T-cell (primary cell): ENCODE measurements at regions not wholly inside any gene's neighbourhood (a gene's known extent, or its start where the extent isn't known, plus 50 kb on each side); places are given as distances from the start of the nearest gene placed in this dataset.

Experiments used
- ATAC-seq, 4 experiments: fragments of 200-7000 bp in 3 of 4; fragments of 150-1000 bp in 1 of 4; cut with Tn5 transposase; replicated peaks in 1 of 4; 1 replicate in 3 of 4; 2 replicates in 1 of 4; pipeline ENCODE4 v1.10.0; 2021; ENCODE audit warnings: moderate library complexity in 3 of 4, mild to moderate bottlenecking in 2 of 4, moderate number of reproducible peaks in 1 of 4
- CTCF ChIA-PET, 2 donors: fragments of 300-600 bp; sonication (Branson Sonifier 250); formaldehyde crosslinking; loops; one replicate each; lab custom pipeline; 2022; ENCODE audit warnings: antibody characterized with exemption in 2 of 2; lab: Charles Lee
- POLR2A ChIA-PET, 2 donors: fragments of 300-600 bp; sonication (Branson Sonifier 250); formaldehyde crosslinking; loops; one replicate each; lab custom pipeline; 2022; ENCODE audit warnings: antibody characterized with exemption in 2 of 2; lab: Charles Lee
- DNase-seq, 35 experiments: peaks; one replicate each; pipeline versions ENCODE4 v3.0.0 to v3.0.0-alpha.2; 2013 to 2023
- H3K27ac ChIP-seq: one replicate; pipeline ENCODE4 v1.5.1; 2013; ENCODE audit warnings: low read length
- H3K27me3 ChIP-seq, 2 experiments: replicated peaks in 1 of 2; 1 replicate in 1 of 2; 2 replicates in 1 of 2; pipeline versions ENCODE4 v1.6.1 to v1.7.0; 2013; ENCODE audit warnings: low read length in 1 of 2, mixed read lengths in 1 of 2; ENCODE audit not compliant: control insufficient read depth in 2 of 2, insufficient read depth in 2 of 2; ENCODE audit errors: extremely low read depth in 1 of 2
- H3K36me3 ChIP-seq, 2 donors: 1 replicate in 1 of 2; 2 replicates in 1 of 2; pipeline versions ENCODE4 v1.6.1 to v1.7.0; 2013; ENCODE audit warnings: low read length in 1 of 2; ENCODE audit not compliant: control insufficient read depth in 2 of 2, insufficient read depth in 1 of 2; ENCODE audit errors: extremely low read depth in 1 of 2
- H3K4me1 ChIP-seq, 2 experiments: 1 replicate in 1 of 2; 2 replicates in 1 of 2; pipeline versions ENCODE4 v1.6.1 to v1.7.0; 2013; ENCODE audit warnings: low read length in 2 of 2, mixed read lengths in 1 of 2; ENCODE audit not compliant: insufficient read depth in 2 of 2, control insufficient read depth in 1 of 2; ENCODE audit errors: extremely low read depth in 1 of 2
- H3K4me3 ChIP-seq, 2 donors: 1 replicate in 1 of 2; 2 replicates in 1 of 2; pipeline versions ENCODE4 v1.5.1 to v1.7.0; 2013; ENCODE audit warnings: mild to moderate bottlenecking in 2 of 2, low read length in 1 of 2, moderate library complexity in 1 of 2; ENCODE audit not compliant: control insufficient read depth in 1 of 2; ENCODE audit errors: extremely low read depth in 1 of 2
- H3K9me3 ChIP-seq: 2 replicates; pipeline ENCODE4 v1.7.0; 2013
- H3K27ac Mint-ChIP-seq, 2 donors: one replicate each; pipeline ENCODE4 v1.8.0; 2020 to 2021; ENCODE audit warnings: mild to moderate bottlenecking in 2 of 2, mixed read lengths in 2 of 2
- H3K27me3 Mint-ChIP-seq, 2 donors: one replicate each; pipeline ENCODE4 v1.8.0; 2021 to 2022; ENCODE audit warnings: mixed read lengths in 2 of 2
- H3K36me3 Mint-ChIP-seq: one replicate; pipeline ENCODE4 v1.8.0; 2021; ENCODE audit warnings: mixed read lengths
- H3K4me1 Mint-ChIP-seq, 3 donors: one replicate each; pipeline ENCODE4 v1.8.0; 2020 to 2022; ENCODE audit warnings: mixed read lengths in 3 of 3, mild to moderate bottlenecking in 1 of 3
- H3K4me3 Mint-ChIP-seq, 3 donors: one replicate each; pipeline ENCODE4 v1.8.0; 2020 to 2022; ENCODE audit warnings: mild to moderate bottlenecking in 3 of 3, mixed read lengths in 3 of 3, moderate library complexity in 3 of 3
- H3K9me3 Mint-ChIP-seq, 3 donors: one replicate each; pipeline ENCODE4 v1.8.0; 2020 to 2022; ENCODE audit warnings: mixed read lengths in 3 of 3
- whole genome bisulfite sequencing: methylation state at CpG from one replicate; pipeline ENCODE4 v1.1.5; 2013; ENCODE audit warnings: missing lambda C conversion rate; ENCODE audit not compliant: insufficient coverage; 5-methylcytosine and 5-hydroxymethylcytosine counted together

DNA sequence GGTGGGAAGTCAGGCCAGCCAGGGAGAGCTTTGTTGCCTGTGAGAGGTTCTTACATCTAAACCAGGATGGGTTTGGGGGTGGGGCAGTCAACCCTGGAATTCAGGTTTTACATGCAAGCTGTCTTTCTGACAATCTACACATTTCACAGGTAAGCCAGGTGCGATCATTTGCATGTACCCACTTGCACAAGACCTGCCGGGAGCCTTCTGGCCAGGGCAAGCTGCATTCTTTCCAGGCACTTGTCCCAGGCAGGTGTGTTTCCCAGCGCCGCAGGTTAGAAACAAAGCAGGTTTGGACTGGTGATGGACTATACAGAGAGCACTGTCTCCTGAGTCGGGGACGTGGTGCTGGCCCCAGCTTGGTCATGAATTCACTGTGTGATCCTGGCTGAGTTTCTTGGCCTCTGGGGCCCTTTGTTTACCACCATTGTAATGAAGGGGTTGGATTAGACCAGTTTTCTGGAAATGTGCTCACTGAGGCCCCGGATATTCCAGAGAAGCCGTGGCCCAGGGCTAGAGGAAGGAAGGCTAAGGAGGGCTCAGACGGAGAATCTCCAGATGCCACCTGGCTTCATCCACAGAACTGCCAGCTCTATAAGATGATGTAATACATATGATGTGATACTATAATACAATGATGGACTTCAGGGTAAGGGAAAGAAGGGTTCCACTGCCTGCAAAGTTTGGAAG, 205.2 kb upstream of the SVIL start:
- Mint-ChIP-seq H3K27me3 (peaks cover 0 to 4% of the 10 kb centered on the region in 2 donors), H3K36me3 (no peaks in the 10 kb centered on the region), H3K4me3 (no peak overlapping the region), H3K9me3 (no peaks in the 10 kb centered on the region), H3K4me1 (no peaks in the 10 kb centered on the region), H3K27ac (no peak overlapping the region)
- Histone ChIP-seq H3K4me1 (no peaks in the 10 kb centered on the region), H3K4me3 (no peak overlapping the region), H3K27ac (no peak overlapping the region), H3K36me3 (no peaks in the 10 kb centered on the region), H3K27me3 (peaks cover 0 to 17% of the 10 kb centered on the region in 2 experiments), H3K9me3 (no peaks in the 10 kb centered on the region)
- ChIA-PET CTCF (no interaction called here), POLR2A (interaction anchor here in 1 of 2 donors (0.9 kb wide), 1 partner anchor 140 kb away, joined by 3 read pairs; no protein-coding TSS in a partner anchor)
- WGBS: 95% methylated on average over 5 of the region's 9 CpGs
- ATAC-seq (no peak), DNase-seq (no peak)

DNA sequence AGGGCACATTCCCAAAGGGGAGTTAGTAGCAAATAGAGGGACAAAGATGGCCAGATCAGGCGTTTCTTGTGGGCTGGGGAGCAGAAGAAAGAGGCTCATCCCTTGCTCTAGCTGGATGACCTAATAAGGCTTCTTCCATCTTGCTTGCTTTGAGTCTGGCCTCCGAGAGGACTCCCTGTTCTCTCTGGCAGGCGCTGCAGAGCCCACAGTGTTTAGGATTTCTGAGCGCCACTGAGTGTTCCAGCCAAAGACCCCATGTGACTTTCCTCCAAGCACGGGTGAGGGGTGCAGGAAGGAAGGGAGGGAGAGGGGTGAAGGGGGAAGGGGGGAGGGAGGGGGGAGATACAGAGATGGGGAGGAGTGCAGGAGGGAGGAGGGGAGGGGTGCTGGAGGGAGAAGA, 203.8 kb upstream of the SVIL start:
- Mint-ChIP-seq H3K27ac (no peak overlapping the region), H3K36me3 (no peaks in the 10 kb centered on the region), H3K27me3 (peaks cover 0 to 4% of the 10 kb centered on the region in 2 donors), H3K4me1 (no peaks in the 10 kb centered on the region), H3K4me3 (no peak overlapping the region), H3K9me3 (no peaks in the 10 kb centered on the region)
- H3K36me3 ChIP-seq: no peaks in the 10 kb centered on the region
- CTCF ChIA-PET: no interaction called here
- no peaks in the 10 kb centered on the region for H3K9me3 ChIP-seq
- H3K27me3 ChIP-seq: peaks cover 0 to 17% of the 10 kb centered on the region in 2 experiments
- no peaks in the 10 kb centered on the region for H3K4me1 ChIP-seq
- POLR2A ChIA-PET: no interaction called here
- no peak overlapping the region for H3K4me3 ChIP-seq
- no peak overlapping the region for H3K27ac ChIP-seq
- WGBS: 53% methylated on average over 5 of the region's 5 CpGs
- ATAC-seq: no peak
- DNase-seq: no peak

DNA sequence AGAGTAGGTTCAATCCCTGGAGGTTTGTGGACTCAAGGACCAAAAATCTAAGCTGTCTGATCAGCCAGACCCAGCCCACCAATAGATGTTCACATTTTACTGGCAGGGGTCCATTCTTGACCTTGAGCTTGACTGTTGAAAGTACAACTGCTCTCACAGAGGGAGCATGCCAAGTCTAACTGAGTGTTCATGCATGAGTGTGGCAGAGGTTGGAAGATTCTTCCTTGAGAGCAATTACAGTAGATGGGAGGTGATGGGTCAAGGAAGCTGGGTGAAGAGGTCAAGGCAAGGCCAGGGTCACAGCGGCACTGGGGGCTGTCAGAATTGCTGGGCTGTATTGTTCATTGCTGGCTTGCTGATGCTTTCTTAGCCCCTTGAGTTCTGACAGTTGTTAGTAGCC, 202.8 kb upstream of the SVIL start:
- Mint-ChIP-seq H3K27ac (no peak overlapping the region), H3K27me3 (peaks cover 0 to 4% of the 10 kb centered on the region in 2 donors), H3K36me3 (no peaks in the 10 kb centered on the region), H3K4me3 (no peak overlapping the region), H3K4me1 (no peaks in the 10 kb centered on the region), H3K9me3 (no peaks in the 10 kb centered on the region)
- H3K36me3 ChIP-seq: no peaks in the 10 kb centered on the region
- no peak for ATAC-seq
- WGBS: 80% methylated on average over 1 of the region's 1 CpG
- H3K9me3 ChIP-seq: no peaks in the 10 kb centered on the region
- no peaks in the 10 kb centered on the region for H3K4me1 ChIP-seq
- ChIA-PET CTCF (no interaction called here), POLR2A (no interaction called here)
- H3K27me3 ChIP-seq: peaks cover 0 to 19% of the 10 kb centered on the region in 2 experiments
- no peak overlapping the region for H3K27ac ChIP-seq
- H3K4me3 ChIP-seq: no peak overlapping the region
- DNase-seq: no peak

DNA sequence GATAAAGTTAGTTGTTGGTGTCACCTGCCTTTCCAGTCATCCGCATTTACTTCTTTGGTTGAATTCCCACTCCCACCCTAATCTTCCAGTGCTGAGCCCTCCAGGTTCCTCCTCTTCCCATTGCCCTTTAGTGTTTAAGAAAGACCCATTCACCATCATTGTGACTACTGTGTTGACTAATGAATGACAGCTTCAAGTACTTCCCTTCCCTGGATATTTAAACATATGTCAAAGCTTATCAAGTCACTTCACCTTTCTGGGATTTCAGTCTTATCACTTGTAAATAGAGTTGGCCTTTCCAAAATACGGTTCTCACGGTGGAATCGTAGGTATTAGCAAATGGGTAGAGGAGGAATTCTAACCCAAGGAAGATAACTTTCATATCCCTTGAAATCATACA, 201.6 kb upstream of the SVIL start:
- no CpG with 5 or more reads among the region's 4 CpGs for WGBS
- Mint-ChIP-seq H3K27ac (no peak overlapping the region), H3K27me3 (peaks cover 4% of the 10 kb centered on the region in 2 donors), H3K4me1 (no peaks in the 10 kb centered on the region), H3K9me3 (no peaks in the 10 kb centered on the region), H3K4me3 (no peak overlapping the region), H3K36me3 (no peaks in the 10 kb centered on the region)
- H3K36me3 ChIP-seq: no peaks in the 10 kb centered on the region
- DNase-seq (no peak), ATAC-seq (no peak)
- H3K9me3 ChIP-seq: no peaks in the 10 kb centered on the region
- no peaks in the 10 kb centered on the region for H3K4me1 ChIP-seq
- POLR2A ChIA-PET: no interaction called here
- no peak overlapping the region for H3K27ac ChIP-seq
- CTCF ChIA-PET: no interaction called here
- no peak overlapping the region for H3K4me3 ChIP-seq
- peaks cover 0 to 14% of the 10 kb centered on the region in 2 experiments for H3K27me3 ChIP-seq

DNA sequence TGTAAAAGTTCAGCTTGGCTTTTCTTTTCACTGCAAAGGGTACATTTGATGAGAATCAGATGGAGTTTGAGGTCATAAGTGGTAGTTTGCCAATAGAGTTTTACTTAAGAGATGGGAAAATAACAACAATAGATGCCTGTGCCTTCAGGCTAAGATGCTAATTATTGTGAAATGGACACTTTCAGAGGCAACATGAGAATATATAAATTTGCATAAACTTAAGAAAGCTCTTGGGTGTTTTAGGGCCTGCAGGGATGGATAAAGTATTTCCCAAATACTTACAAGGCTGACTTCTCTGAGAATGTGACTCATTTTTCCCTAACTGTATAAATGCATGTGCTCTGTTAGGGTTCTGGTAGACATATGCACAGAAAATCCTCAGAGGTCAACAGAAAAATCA, 200.3 kb upstream of the SVIL start:
- Histone ChIP-seq H3K4me1 (no peaks in the 10 kb centered on the region), H3K9me3 (no peaks in the 10 kb centered on the region), H3K27me3 (peaks cover 0 to 8% of the 10 kb centered on the region in 2 experiments), H3K4me3 (no peak overlapping the region), H3K36me3 (no peaks in the 10 kb centered on the region), H3K27ac (no peak overlapping the region)
- peaks cover 0 to 2% (median 0%) of the 10 kb centered on the region in 3 donors for H3K9me3 Mint-ChIP-seq
- H3K36me3 Mint-ChIP-seq: no peaks in the 10 kb centered on the region
- no peak overlapping the region for H3K27ac Mint-ChIP-seq
- H3K4me3 Mint-ChIP-seq: no peak overlapping the region
- ChIA-PET CTCF (no interaction called here), POLR2A (no interaction called here)
- ATAC-seq (no peak), DNase-seq (no peak)
- H3K4me1 Mint-ChIP-seq: no peaks in the 10 kb centered on the region
- peaks cover 4% of the 10 kb centered on the region in 2 donors for H3K27me3 Mint-ChIP-seq

DNA sequence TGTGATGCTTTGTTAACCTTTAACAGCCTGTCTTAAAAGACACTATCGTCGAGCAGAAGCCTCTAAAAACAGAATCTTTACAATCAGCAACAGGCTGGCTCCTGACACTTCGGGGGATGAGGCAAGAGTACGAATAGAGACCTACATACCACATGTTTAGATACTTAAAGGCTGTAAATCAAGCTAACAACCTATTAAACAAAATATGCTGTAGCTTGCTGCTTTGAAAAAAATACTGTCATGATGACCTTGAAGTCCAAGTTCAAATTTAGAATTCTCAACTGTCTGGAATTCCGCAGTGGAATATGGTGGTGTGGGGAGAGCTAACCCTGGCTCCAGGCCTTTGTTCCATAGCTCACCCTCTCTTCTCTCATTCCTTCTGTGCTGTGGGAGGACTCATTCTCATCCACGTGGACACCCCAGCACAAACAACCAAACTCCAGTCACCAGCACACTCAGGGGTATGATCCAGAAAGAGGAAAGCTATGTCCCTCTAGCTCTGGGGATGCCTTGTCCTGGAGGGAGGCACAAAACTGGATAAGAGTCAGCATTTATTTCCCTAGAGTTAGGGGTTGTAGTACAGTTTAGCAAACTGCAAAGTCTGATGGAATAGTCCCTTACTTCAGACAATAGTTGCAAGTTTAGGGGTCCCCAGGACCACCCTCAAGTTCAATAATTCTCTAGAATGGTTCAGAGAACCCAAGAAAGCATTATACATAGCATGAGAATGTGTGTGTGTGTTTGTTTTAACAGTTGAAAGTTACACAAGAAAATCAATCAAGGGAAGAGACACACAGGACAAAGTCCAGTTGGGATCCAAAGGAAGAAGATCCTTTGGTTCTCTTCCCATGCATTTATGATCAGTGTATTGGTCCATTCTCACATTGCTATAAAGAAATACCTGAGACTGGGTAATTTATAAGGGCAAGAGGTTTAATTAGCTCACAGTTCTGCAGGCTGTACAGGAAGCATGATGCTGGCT, 196.1 kb upstream of the SVIL start:
- ATAC-seq (no peak), DNase-seq (no peak)
- H3K27ac Mint-ChIP-seq: no peak overlapping the region
- Histone ChIP-seq H3K27me3 (peaks cover 0 to 8% of the 10 kb centered on the region in 2 experiments), H3K27ac (no peak overlapping the region), H3K4me3 (no peak overlapping the region), H3K9me3 (no peaks in the 10 kb centered on the region), H3K4me1 (no peaks in the 10 kb centered on the region), H3K36me3 (no peaks in the 10 kb centered on the region)
- no peaks in the 10 kb centered on the region for H3K36me3 Mint-ChIP-seq
- ChIA-PET POLR2A (no interaction called here), CTCF (no interaction called here)
- peaks cover 0 to 5% (median 4%) of the 10 kb centered on the region in 3 donors for H3K9me3 Mint-ChIP-seq
- no peaks in the 10 kb centered on the region for H3K4me1 Mint-ChIP-seq
- H3K27me3 Mint-ChIP-seq: peaks cover 0 to 4% of the 10 kb centered on the region in 2 donors
- no CpG with 5 or more reads among the region's 6 CpGs for WGBS
- H3K4me3 Mint-ChIP-seq: no peak overlapping the region
